SIG-M5 (cell line): ENCODE measurements at regions not wholly inside any gene's neighbourhood (a gene's known extent, or its start where the extent isn't known, plus 50 kb on each side); places are given as distances from the start of the nearest gene placed in this dataset.

Experiments used
- DNase-seq: peaks from one replicate; lab custom pipeline; 2025; lab: John Stamatoyannopoulos, UW

DNA sequence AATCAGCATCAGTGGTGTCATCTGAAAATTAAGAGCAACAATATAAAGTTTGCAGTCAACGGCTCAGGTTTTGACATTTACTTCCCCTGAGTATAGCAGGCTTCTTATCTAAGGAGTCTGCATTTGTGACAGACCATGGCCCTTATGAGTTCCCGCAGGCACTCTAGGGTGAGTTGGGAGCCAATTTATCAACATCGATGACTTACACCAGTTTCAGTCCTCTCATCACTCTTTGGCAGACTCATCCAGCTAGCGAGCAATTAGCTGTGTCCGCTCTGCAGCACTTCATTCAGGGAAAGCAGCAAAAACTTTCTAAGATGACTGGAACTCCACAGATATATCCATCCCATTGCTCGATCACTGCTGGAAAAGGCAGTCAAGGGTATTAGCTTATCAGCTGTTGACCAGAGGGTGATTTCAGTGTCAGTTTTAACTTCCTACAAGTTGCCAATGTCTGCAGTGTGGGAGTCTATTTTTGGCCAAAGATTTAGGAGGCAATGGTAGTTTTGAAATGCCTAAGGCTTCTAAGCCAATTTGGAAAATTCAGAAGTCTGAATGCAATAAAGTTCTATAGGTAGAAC is 625.1 kb upstream of the TENM3 start:
- DNase-seq: no peak

DNA sequence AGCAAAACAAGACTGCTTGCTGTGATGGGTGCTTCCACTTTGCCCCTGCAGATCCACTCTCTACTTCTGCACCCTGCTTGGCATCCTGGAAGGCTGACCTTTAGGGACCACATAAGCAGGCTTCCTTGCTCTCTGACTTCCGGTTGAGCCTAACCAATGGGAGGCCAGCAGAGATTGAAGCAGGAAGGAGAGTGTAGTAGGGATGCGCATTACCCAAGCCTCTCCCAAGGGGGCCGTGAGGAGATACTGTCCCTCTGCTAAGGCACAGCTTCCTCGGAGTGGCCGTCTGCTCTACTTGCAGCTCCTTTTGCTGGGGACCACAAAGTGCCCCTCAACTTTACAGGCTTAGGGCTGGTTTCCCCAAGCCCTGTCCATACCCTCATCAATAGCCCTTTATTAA is 624.3 kb upstream of the TENM3 start:
- DNase-seq: no peak

- no peak for DNase-seq
Measured at GRCh38 chr4:181619651-181620050, 623.6 kb upstream of the TENM3 start.

GRCh38 chr4:181637186-181638105 is 605.8 kb upstream of the TENM3 start:
- no peak for DNase-seq

- no peak for DNase-seq
Measured at GRCh38 chr4:181643466-181643865, 599.7 kb upstream of the TENM3 start.

GRCh38 chr4:181645489-181645888 is 597.7 kb upstream of the TENM3 start:
- no peak for DNase-seq

- no peak for DNase-seq
Measured at GRCh38 chr4:181646864-181647263, 596.3 kb upstream of the TENM3 start.

DNA sequence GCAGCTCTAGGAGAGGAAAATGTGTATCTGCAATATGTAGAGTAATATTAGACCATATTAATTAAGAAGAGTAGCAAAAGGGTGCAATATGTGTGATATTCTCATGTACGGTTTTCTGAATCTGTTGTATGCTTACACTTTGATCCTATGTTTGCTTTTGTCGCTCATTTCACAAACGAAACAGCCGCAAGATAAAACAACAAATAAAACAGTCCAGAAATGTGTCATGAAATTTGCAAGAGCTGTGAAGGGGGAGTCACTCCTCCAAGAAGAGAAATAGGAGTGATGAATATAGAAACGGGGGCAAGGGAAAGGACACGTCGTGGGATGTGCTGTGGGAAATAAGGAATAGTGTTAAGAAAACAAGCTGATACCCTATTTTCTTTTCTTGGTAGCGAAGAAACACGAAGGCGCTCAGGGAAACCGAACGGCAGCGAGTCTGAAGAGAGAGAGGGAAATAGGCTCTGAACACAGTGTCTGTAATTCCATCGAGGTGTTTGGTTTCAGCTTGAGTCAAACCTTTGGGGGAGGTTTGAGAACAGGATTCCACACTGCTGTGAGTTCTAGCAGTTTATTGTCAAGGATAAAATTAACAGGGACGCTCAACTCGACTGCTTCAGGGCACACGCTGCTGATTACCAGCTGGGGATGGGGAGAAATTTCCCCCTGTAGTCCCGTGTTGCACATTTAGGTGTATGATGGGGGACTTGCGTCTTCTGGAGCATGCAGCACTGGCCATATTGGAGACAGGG is 595.6 kb upstream of the TENM3 start:
- DNase-seq: no peak

GRCh38 chr4:181650033-181650825 is 593.0 kb upstream of the TENM3 start:
- no peak for DNase-seq

GRCh38 chr4:181656748-181657147 is 586.5 kb upstream of the TENM3 start:
- no peak for DNase-seq

GRCh38 chr4:181659202-181659601 is 584.0 kb upstream of the TENM3 start:
- DNase-seq: no peak

DNA sequence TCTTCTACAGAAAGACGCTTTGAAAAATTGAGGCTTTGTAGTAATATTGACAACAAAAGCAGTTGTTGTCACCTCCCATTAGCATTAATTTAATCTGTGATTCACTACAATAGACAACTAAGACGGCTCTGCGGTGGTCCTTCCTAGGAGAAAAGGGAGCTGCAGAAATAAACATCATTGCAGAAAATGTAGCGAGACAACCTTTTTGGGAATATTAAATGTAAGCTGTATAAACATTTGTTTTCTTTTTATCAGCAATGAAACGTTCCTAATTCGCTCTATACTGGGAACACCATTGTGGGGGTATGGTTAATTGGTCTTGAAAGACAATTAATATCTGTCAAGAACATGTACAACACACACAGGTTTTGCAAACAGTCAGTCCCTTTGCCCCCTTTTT is 583.3 kb upstream of the TENM3 start:
- no peak for DNase-seq

DNA sequence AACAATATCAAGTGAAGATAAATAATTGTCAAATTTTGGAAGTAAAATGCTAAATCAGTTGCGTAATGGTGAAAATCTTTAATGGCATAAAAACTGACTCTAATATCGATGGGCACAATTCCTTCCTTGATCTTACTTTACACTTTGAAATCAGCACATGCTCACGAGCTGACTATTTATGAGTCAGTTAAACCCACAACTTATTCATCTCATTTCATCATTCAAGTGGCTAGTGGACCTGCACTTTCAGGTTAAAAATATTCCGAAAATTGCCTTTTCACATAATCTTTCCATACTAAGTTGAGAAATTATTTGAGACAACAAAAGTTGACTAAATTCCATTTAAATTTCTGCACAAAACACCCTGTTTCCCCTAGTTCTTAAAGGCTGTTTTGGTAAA is 582.1 kb upstream of the TENM3 start:
- no peak for DNase-seq

DNA sequence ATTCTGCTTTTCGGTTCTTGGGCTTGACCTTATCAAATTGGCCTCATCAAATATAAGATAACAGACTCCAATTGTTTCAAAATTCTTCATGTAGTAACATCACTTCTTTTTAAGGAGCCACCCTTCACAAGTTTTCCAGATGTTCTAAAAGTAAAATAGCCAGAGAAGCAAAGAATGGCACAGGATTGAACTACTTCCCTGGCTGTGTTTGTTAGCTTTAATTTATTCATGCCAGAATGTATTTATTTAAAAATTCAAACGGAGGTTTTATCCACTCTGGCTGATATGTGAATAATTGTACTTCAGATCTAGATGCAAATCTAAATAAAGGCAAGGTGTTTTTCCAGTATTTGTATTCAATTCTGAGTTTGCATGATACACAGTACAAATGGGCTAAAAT is 581.3 kb upstream of the TENM3 start:
- no peak for DNase-seq

DNA sequence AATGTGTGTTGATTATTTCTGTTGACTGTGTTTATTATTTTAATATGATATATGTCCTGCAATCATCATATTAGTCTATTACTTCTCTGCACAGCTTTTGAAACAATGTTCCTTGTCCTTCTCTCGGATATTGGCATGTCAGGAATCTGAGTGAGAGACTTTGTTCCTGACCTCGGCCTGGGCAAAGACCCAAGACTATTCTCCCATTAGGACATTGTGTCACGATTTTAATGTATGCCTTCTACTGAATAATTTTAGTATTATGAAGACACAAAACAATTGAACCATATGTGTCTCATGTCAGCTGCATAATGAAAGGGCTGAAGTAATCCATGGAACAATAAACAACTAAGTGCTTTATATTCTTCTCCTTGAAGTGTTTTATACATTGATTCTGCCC is 580.8 kb upstream of the TENM3 start:
- DNase-seq: no peak

DNA sequence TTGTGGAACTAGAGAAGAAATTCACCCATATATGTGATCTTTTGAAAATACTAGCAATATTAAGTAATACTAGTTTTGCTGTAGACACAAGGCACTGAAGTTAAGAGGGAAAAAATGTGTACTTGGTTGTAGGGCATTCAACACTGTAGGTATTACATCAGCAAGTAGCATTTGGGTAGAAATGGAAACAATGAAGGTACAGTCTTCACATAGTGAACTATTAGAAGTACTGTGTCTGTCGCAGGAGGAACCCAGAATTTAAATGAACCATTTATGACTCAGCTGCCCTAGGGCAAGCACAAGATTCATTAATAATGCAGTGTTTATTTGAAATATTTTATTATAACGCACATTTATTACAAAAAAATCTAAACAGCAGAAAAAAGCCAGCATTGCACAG is 572.7 kb upstream of the TENM3 start:
- no peak for DNase-seq

DNA sequence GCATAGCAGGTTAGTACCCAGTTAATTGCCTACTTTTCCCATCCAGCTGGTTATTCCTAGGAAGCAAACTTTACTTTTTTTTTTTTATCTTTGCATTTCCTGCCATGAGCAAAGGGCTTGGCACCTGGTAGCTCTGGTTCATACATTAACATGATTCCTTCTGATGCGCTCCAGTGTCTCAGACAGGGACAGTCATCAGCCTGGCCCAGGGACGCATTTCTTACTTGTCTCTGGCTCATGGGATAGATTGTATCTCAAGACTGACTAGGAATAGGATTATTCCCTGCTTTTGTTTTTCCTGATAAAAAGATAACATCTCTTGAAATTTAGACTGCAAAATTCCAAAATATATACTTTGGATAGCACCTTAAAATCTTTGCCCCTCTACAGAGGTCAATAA is 571.5 kb upstream of the TENM3 start:
- DNase-seq: no peak

DNA sequence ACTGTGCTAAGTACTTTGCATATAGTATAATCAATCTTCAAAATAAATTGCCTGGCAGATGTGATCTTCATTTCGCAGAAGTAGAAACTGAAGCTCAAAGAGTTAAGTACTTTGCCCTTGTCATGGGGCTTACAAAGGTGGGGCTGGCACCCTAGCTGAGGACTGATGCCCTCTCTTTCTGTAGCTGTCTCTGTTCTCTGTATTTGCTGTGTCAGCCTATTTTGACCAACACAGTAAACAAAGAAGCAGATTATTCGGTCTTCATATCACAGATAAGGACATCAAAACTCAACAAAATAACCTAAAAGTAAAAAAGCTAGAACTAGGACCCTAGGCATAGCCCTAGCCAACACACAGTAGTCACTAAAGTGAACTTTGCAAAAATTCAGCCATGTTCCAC is 570.5 kb upstream of the TENM3 start:
- DNase-seq: no peak

- DNase-seq: no peak
Measured at GRCh38 chr4:181674315-181674875, 568.8 kb upstream of the TENM3 start.

- no peak for DNase-seq
Measured at GRCh38 chr4:181676546-181676945, 566.7 kb upstream of the TENM3 start.

DNA sequence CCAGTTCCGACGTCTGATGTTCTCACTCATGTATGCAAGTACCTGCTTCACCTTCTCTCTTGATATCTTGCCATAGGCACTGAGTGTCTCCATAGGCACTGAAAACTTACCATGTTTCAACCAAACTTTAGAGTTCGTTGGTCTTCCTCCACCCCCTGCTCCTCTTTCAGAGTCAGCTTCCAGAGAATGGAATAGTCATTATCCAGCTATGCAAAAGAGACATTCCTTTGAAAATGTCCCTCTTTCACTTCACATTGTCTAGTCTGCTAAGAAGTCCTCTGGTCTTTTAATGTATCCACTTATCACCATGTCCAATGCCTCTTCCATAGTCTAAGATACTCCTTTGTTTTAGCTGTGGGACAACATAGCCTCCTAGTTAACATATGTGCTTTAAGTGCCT is 566.0 kb upstream of the TENM3 start:
- DNase-seq: no peak

- DNase-seq: no peak
Measured at GRCh38 chr4:181677621-181678020, 565.6 kb upstream of the TENM3 start.
